Smooth muscle cell (in vitro differentiated cells): ENCODE measurements at regions not wholly inside any gene's neighbourhood (a gene's known extent, or its start where the extent isn't known, plus 50 kb on each side); places are given as distances from the start of the nearest gene placed in this dataset.

ENCODE experiments used
- DNase-seq: peaks from one replicate; lab custom pipeline; 2025; ENCODE audit not compliant: unreplicated experiment; lab: John Stamatoyannopoulos, UW
- H2AFZ ChIP-seq: fragments of 200-600 bp; sonication (generic); 2 replicates; pipeline ENCODE4 v1.6.0; 2016; ENCODE audit warnings: antibody characterized with exemption, low read depth, mild to moderate bottlenecking
- H3F3A ChIP-seq: fragments of 200-600 bp; sonication (generic); 2 replicates; pipeline ENCODE4 v1.6.0; 2017; ENCODE audit warnings: antibody characterized with exemption, low read depth
- H3K27ac ChIP-seq: fragments of 200-600 bp; sonication (generic); 2 replicates; pipeline ENCODE4 v1.5.1; 2016; ENCODE audit warnings: low read depth, mild to moderate bottlenecking
- H3K27me3 ChIP-seq: fragments of 200-600 bp; sonication (generic); 2 replicates; pipeline ENCODE4 v1.6.1; 2016; ENCODE audit warnings: low read depth, mild to moderate bottlenecking
- H3K36me3 ChIP-seq: fragments of 200-600 bp; sonication (generic); 2 replicates; pipeline ENCODE4 v1.5.1; 2016; ENCODE audit warnings: low read depth
- H3K4me1 ChIP-seq: fragments of 200-600 bp; sonication (generic); 2 replicates; pipeline ENCODE4 v1.5.1; 2016; ENCODE audit warnings: low read depth
- H3K4me2 ChIP-seq: fragments of 200-600 bp; sonication (generic); 2 replicates; pipeline ENCODE4 v1.6.0; 2016; ENCODE audit warnings: mild to moderate bottlenecking
- H3K4me3 ChIP-seq: fragments of 200-600 bp; sonication (generic); 2 replicates; pipeline ENCODE4 v1.5.1; 2016; ENCODE audit warnings: mild to moderate bottlenecking
- H3K79me2 ChIP-seq: fragments of 200-600 bp; sonication (generic); 2 replicates; pipeline ENCODE4 v1.6.0; 2016; ENCODE audit warnings: low read depth, mild to moderate bottlenecking
- H3K9ac ChIP-seq: fragments of 200-600 bp; sonication (generic); 2 replicates; pipeline ENCODE4 v1.6.0; 2016; ENCODE audit warnings: low read depth
- H3K9me3 ChIP-seq: fragments of 200-600 bp; sonication (generic); replicated peaks from 2 replicates; pipeline ENCODE4 v1.5.1; 2016; ENCODE audit warnings: low read depth
- H4K20me1 ChIP-seq: fragments of 200-600 bp; sonication (generic); 2 replicates; pipeline ENCODE4 v1.6.0; 2016; ENCODE audit warnings: low read depth
- CTCF ChIP-seq: fragments of 200-600 bp; sonication (generic); IDR thresholded peaks from 2 replicates; pipeline ENCODE4 v1.5.1; 2017; ENCODE audit warnings: borderline replicate concordance, mild to moderate bottlenecking, antibody characterized with exemption; ENCODE audit not compliant: insufficient read depth, poor library complexity, severe bottlenecking
- WGBS: methylation state at CpG from one replicate; pipeline ENCODE4 v1.1.7; 2016; ENCODE audit warnings: low lambda C conversion rate; 5-methylcytosine and 5-hydroxymethylcytosine counted together

GRCh38 chr2:242038928-242039341, 169.4 kb downstream of the RTP5 start:
- WGBS, result 89% methylated on average over 12 of the region's 13 CpGs
- peaks cover 27% of the 10 kb centered on the region for H3K27me3 ChIP-seq
- no peaks in the 10 kb centered on the region for H3K9me3 ChIP-seq

GRCh38 chr2:242040303-242040655, 170.8 kb downstream of the RTP5 start:
- Histone ChIP-seq H3K27ac (no peak overlapping the region), H3K4me3 (no peak overlapping the region), H3K4me2 (no peak overlapping the region), H4K20me1 (no peaks in the 10 kb centered on the region), H3K27me3 (peaks cover 14% of the 10 kb centered on the region), H3K9me3 (no peaks in the 10 kb centered on the region), H3K36me3 (no peaks in the 10 kb centered on the region), H3K79me2 (no peaks in the 10 kb centered on the region), H3K9ac (no peak overlapping the region), H3F3A (no peaks in the 10 kb centered on the region), H3K4me1 (no peaks in the 10 kb centered on the region), H2AFZ (no peak overlapping the region)
- no peak for TF ChIP-seq CTCF
- WGBS, result 92% methylated on average over 10 of the region's 10 CpGs
- DNase-seq, result no peak

More at GRCh38 chr2:242038928-242039341, 169.4 kb downstream of the RTP5 start:
- H3F3A ChIP-seq, result no peaks in the 10 kb centered on the region
- no peak for TF ChIP-seq CTCF
- no peaks in the 10 kb centered on the region for H4K20me1 ChIP-seq
- H3K4me1 ChIP-seq, result no peaks in the 10 kb centered on the region
- H3K27ac ChIP-seq, result no peak overlapping the region
- H3K36me3 ChIP-seq, result no peaks in the 10 kb centered on the region
- H3K4me2 ChIP-seq, result no peak overlapping the region
- no peak overlapping the region for H3K4me3 ChIP-seq
- H3K9ac ChIP-seq, result no peak overlapping the region
- no peaks in the 10 kb centered on the region for H3K79me2 ChIP-seq
- no peak for DNase-seq
- H2AFZ ChIP-seq, result no peak overlapping the region

GRCh38 chr2:242040681-242041080, 171.2 kb downstream of the RTP5 start:
- 96% methylated on average over 15 of the region's 15 CpGs for WGBS
- no peak for DNase-seq
- H3K27me3 ChIP-seq, result peaks cover 12% of the 10 kb centered on the region
- no peaks in the 10 kb centered on the region for H3K4me1 ChIP-seq
- H3F3A ChIP-seq, result no peaks in the 10 kb centered on the region
- no peak for TF ChIP-seq CTCF
- no peaks in the 10 kb centered on the region for H4K20me1 ChIP-seq
- no peaks in the 10 kb centered on the region for H3K79me2 ChIP-seq
- H3K27ac ChIP-seq, result no peak overlapping the region
- H3K4me3 ChIP-seq, result no peak overlapping the region
- H3K9me3 ChIP-seq, result no peaks in the 10 kb centered on the region
- H2AFZ ChIP-seq, result no peak overlapping the region
- H3K36me3 ChIP-seq, result no peaks in the 10 kb centered on the region
- no peak overlapping the region for H3K4me2 ChIP-seq
- no peak overlapping the region for H3K9ac ChIP-seq

- H3K27me3 ChIP-seq, result peaks cover 16% of the 10 kb centered on the region
- no peaks in the 10 kb centered on the region for H3K4me1 ChIP-seq
- no peak overlapping the region for H3K4me3 ChIP-seq
- 96% methylated on average over 3 of the region's 3 CpGs for WGBS
- no peaks in the 10 kb centered on the region for H3K79me2 ChIP-seq
- DNase-seq, result no peak
- no peak overlapping the region for H3K9ac ChIP-seq
- no peaks in the 10 kb centered on the region for H3K36me3 ChIP-seq
- H3F3A ChIP-seq, result no peaks in the 10 kb centered on the region
- no peak for TF ChIP-seq CTCF
- H2AFZ ChIP-seq, result no peak overlapping the region
- no peak overlapping the region for H3K27ac ChIP-seq
- no peaks in the 10 kb centered on the region for H3K9me3 ChIP-seq
- no peaks in the 10 kb centered on the region for H4K20me1 ChIP-seq
- H3K4me2 ChIP-seq, result no peak overlapping the region
Measured at GRCh38 chr2:242041816-242042215, 172.3 kb downstream of the RTP5 start.
